ENCODE measurements at regions not wholly inside any gene's neighbourhood (a gene's known extent, or its start where the extent isn't known, plus 50 kb on each side); places are given as distances from the start of the nearest gene placed in this dataset.

GRCh38 chr14:105865904-105866840, 339.8 kb downstream of the TMEM121 start:
- H3K4me3 ChIP-seq (ENCODE audit: low read length): no peak overlapping the region
- no peak for TF ChIP-seq EZH2 (IDR thresholded peaks at IDR 0.05; ENCODE audit: low read length, unreplicated experiment)
- TF ChIP-seq CTCF (conservative IDR thresholded peaks at IDR 0.05; ENCODE audit: low read depth, low read length): no peak
- TF ChIP-seq EZH2phosphoT487 (IDR thresholded peaks at IDR 0.05; ENCODE audit: borderline replicate concordance, low read length): no peak
- no peak for ATAC-seq
- ChIA-PET POLR2A (ENCODE audit: unreplicated experiment) (no interaction called here), CTCF (no interaction called here)
- H3K36me3 ChIP-seq (ENCODE audit: low read depth, low read length): no peaks in the 10 kb centered on the region
- H3K9me2 ChIP-seq (replicated peaks; ENCODE audit: low read length): no peaks in the 10 kb centered on the region
- H3K9me3 ChIP-seq (ENCODE audit: low read length): no peaks in the 10 kb centered on the region
- H3F3A ChIP-seq (ENCODE audit: low read length, unreplicated experiment): no peaks in the 10 kb centered on the region
- H3K4me1 ChIP-seq (ENCODE audit: insufficient read depth, low read length): no peaks in the 10 kb centered on the region
- H3K9ac ChIP-seq (ENCODE audit: low read length): no peak overlapping the region
- H2AFZ ChIP-seq (ENCODE audit: low read length): no peak overlapping the region
- intact Hi-C loops (cut with micrococcal nuclease): no loop called here
- H4K20me1 ChIP-seq (ENCODE audit: low read length): no peaks in the 10 kb centered on the region
- H3K4me2 ChIP-seq (ENCODE audit: low read length): no peak overlapping the region
- H3K79me2 ChIP-seq (ENCODE audit: low read length): no peaks in the 10 kb centered on the region
- H3K27ac ChIP-seq (ENCODE audit: low read length): no peak overlapping the region
- no peak for DNase-seq
- H3K27me3 ChIP-seq (ENCODE audit: low read length): no peaks in the 10 kb centered on the region
- BruUV-seq (replicated peaks): no TSS peak

DNA sequence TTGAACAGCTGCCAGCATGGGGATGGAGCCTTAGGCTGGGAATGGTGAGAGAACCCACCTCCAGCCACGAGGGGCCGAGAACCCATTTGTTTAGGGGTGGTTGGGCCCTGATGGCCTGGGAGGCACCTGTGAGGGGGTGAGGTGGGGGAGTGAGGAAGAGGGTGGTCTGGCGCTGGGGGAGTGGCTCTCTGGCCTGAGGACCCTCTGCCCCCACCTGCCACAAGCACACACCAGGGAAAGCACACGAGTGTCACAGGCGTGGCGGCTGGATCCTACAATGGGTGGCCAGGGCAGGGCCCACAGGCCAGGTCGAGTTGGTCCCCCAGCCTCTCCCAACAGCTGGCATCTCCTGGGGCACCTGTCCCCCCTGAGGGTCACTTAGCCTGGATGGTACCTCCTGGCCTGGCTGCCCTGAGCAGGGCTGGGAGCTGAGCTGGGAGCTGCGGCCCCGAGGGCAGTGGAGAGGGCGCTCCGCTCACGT, 340.5 kb downstream of the TMEM121 start:
- H3K4me1 ChIP-seq (ENCODE audit: insufficient read depth, low read length): no peaks in the 10 kb centered on the region
- H3K27me3 ChIP-seq (ENCODE audit: low read length): no peaks in the 10 kb centered on the region
- H3K9ac ChIP-seq (ENCODE audit: low read length): no peak overlapping the region
- BruUV-seq (replicated peaks): no TSS peak
- TF ChIP-seq CTCF (conservative IDR thresholded peaks at IDR 0.05; ENCODE audit: low read depth, low read length) (no peak), EZH2phosphoT487 (IDR thresholded peaks at IDR 0.05; ENCODE audit: borderline replicate concordance, low read length) (no peak), EZH2 (IDR thresholded peaks at IDR 0.05; ENCODE audit: low read length, unreplicated experiment) (no peak)
- H3K36me3 ChIP-seq (ENCODE audit: low read depth, low read length): no peaks in the 10 kb centered on the region
- H4K20me1 ChIP-seq (ENCODE audit: low read length): no peaks in the 10 kb centered on the region
- H3K9me3 ChIP-seq (ENCODE audit: low read length): no peaks in the 10 kb centered on the region
- H3K9me2 ChIP-seq (replicated peaks; ENCODE audit: low read length): no peaks in the 10 kb centered on the region
- no peaks in the 10 kb centered on the region for H3K79me2 ChIP-seq (ENCODE audit: low read length)
- H3K4me2 ChIP-seq (ENCODE audit: low read length): no peak overlapping the region
- no peak for DNase-seq
- H2AFZ ChIP-seq (ENCODE audit: low read length): no peak overlapping the region
- POLR2A ChIA-PET (ENCODE audit: unreplicated experiment): no interaction called here
- H3K27ac ChIP-seq (ENCODE audit: low read length): no peak overlapping the region
- no peak overlapping the region for H3K4me3 ChIP-seq (ENCODE audit: low read length)
- intact Hi-C loops (cut with micrococcal nuclease): no loop called here
- ATAC-seq: no peak
- no peaks in the 10 kb centered on the region for H3F3A ChIP-seq (ENCODE audit: low read length, unreplicated experiment)
- CTCF ChIA-PET: no interaction called here
